ENCODE measurements at regions not wholly inside any gene's neighbourhood (a gene's known extent, or its start where the extent isn't known, plus 50 kb on each side); places are given as distances from the start of the nearest gene placed in this dataset.

DNA sequence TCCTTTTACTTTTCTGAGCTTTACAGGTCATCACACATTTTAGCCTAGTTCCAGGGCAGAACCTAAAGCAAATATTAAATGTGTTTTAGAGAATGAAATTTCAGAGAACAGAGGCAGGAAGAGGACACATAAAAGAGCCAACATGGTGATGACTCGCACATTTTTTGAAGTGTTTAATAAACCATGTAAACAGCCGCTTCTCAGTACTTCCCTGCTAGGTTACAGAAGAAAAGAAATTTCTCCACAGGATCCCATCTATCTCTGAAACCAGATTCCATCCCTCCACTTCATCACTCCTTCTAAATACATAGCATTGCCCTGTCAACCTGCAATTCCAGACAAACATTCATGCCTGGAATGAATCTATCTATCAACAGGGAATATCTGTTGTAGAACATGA lies 949.5 kb upstream of the PCDH7 start:
- TF ChIP-seq, protein P1, sequence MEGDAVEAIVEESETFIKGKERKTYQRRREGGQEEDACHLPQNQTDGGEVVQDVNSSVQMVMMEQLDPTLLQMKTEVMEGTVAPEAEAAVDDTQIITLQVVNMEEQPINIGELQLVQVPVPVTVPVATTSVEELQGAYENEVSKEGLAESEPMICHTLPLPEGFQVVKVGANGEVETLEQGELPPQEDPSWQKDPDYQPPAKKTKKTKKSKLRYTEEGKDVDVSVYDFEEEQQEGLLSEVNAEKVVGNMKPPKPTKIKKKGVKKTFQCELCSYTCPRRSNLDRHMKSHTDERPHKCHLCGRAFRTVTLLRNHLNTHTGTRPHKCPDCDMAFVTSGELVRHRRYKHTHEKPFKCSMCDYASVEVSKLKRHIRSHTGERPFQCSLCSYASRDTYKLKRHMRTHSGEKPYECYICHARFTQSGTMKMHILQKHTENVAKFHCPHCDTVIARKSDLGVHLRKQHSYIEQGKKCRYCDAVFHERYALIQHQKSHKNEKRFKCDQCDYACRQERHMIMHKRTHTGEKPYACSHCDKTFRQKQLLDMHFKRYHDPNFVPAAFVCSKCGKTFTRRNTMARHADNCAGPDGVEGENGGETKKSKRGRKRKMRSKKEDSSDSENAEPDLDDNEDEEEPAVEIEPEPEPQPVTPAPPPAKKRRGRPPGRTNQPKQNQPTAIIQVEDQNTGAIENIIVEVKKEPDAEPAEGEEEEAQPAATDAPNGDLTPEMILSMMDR (IDR thresholded peaks at IDR 0.05), result no peak
- TF ChIP-seq POLR2A (IDR thresholded peaks at IDR 0.05) (no peak), EP300 (IDR thresholded peaks at IDR 0.05) (no peak), POLR2AphosphoS5 (IDR thresholded peaks at IDR 0.05) (no peak)
